ACC112 (cell line): ENCODE measurements at regions not wholly inside any gene's neighbourhood (a gene's known extent, or its start where the extent isn't known, plus 50 kb on each side); places are given as distances from the start of the nearest gene placed in this dataset.

Experiments
- H2AFZ ChIP-seq: fragments of 200-600 bp; sonication (generic); one replicate; pipeline ENCODE4 v1.6.0; 2017; ENCODE audit warnings: antibody characterized with exemption, low read length; ENCODE audit not compliant: unreplicated experiment
- H3K27ac ChIP-seq: fragments of 200-600 bp; sonication (generic); 2 replicates; pipeline ENCODE4 v1.5.1; 2014; ENCODE audit warnings: low read depth, mild to moderate bottlenecking, antibody characterized with exemption, low read length, moderate library complexity
- H3K27me3 ChIP-seq: fragments of 200-600 bp; sonication (generic); 2 replicates; pipeline ENCODE4 v1.6.1; 2014; ENCODE audit warnings: mild to moderate bottlenecking, antibody characterized with exemption, low read length, moderate library complexity, mixed read lengths; ENCODE audit not compliant: insufficient read depth
- H3K36me3 ChIP-seq: fragments of 200-600 bp; sonication (generic); 2 replicates; pipeline ENCODE4 v1.6.1; 2016; ENCODE audit warnings: mild to moderate bottlenecking, antibody characterized with exemption, low read length, moderate library complexity, mixed read lengths; ENCODE audit not compliant: insufficient read depth
- H3K4me1 ChIP-seq: fragments of 200-600 bp; sonication (generic); one replicate; pipeline ENCODE4 v1.6.1; 2016; ENCODE audit warnings: low read length, mixed read lengths; ENCODE audit not compliant: insufficient read depth, unreplicated experiment, control insufficient read depth
- H3K4me3 ChIP-seq: fragments of 200-600 bp; sonication (generic); 2 replicates; pipeline ENCODE4 v1.5.1; 2014; ENCODE audit warnings: mild to moderate bottlenecking, low read depth, low read length
- H3K79me2 ChIP-seq: fragments of 200-600 bp; sonication (generic); one replicate; pipeline ENCODE4 v1.6.0; 2016; ENCODE audit warnings: low read length; ENCODE audit not compliant: control insufficient read depth, unreplicated experiment, insufficient read depth

DNA sequence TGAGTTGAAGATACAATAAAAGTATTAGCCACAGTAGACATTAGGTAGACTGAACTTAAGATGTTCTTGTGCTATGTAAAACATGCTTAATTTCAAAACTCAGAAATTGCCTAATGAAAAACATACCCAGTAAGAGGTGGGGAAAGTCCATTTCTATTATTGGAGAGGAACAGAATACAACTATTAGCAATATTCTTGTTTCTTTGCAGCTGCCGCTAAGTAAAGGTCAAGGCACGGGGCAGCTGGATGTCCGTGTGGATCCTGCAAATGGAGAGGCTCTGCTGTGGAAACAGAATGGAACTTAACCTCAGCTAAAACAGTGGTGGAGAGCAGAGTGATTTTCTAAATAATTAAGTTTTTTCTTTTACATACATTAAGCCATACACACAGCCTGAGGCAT is 139.2 kb upstream of the ARHGAP28 start:
- no peaks in the 10 kb centered on the region for H3K4me1 ChIP-seq
- H3K27me3 ChIP-seq: no peaks in the 10 kb centered on the region
- no peaks in the 10 kb centered on the region for H3K79me2 ChIP-seq
- no peak overlapping the region for H2AFZ ChIP-seq
- H3K36me3 ChIP-seq: no peaks in the 10 kb centered on the region
- no peak overlapping the region for H3K4me3 ChIP-seq
- H3K27ac ChIP-seq: no peak overlapping the region

DNA sequence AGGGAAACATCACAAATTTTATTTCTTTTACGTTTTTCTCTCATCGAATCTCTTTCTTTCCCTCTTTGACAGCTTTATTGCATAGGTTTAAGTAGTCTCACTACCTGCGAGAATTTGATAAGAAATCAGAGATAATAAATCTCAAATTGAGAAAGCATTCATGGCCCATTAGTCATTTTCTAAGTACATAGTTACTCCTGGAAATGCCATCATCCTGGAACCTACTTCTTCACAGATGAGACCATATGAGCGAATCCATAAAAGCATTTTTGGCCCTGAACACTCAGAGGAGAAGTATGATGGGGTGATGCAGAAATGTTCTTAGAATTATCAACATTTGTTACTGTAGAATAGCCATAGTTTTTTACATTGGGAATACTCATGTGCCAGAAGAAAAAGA is 138.0 kb upstream of the ARHGAP28 start:
- Histone ChIP-seq H3K36me3 (no peaks in the 10 kb centered on the region), H3K4me3 (no peak overlapping the region), H3K27me3 (no peaks in the 10 kb centered on the region), H2AFZ (no peak overlapping the region), H3K4me1 (no peaks in the 10 kb centered on the region), H3K79me2 (no peaks in the 10 kb centered on the region), H3K27ac (no peak overlapping the region)

DNA sequence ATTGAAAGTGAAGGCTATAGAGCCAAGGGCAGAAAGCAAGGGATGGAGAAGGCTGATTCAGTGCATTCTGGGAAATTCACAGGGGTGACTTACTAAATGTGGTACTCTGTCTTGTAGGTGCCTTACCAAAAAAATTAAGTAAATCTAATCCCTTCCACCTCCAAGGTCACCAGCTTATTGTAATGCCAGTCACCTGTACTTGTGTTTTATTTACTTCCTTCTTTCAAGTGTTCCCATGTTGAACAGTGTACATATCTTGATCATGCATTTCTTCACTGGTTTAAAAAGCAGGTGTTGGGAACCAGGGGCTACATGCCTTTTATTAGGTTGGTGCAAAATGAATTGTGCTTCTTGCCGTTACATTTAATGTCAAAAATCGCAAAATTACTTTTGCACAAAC is 137.0 kb upstream of the ARHGAP28 start:
- no peaks in the 10 kb centered on the region for H3K79me2 ChIP-seq
- H3K4me3 ChIP-seq: no peak overlapping the region
- H3K36me3 ChIP-seq: no peaks in the 10 kb centered on the region
- no peaks in the 10 kb centered on the region for H3K27me3 ChIP-seq
- no peaks in the 10 kb centered on the region for H3K4me1 ChIP-seq
- H2AFZ ChIP-seq: no peak overlapping the region
- no peak overlapping the region for H3K27ac ChIP-seq

DNA sequence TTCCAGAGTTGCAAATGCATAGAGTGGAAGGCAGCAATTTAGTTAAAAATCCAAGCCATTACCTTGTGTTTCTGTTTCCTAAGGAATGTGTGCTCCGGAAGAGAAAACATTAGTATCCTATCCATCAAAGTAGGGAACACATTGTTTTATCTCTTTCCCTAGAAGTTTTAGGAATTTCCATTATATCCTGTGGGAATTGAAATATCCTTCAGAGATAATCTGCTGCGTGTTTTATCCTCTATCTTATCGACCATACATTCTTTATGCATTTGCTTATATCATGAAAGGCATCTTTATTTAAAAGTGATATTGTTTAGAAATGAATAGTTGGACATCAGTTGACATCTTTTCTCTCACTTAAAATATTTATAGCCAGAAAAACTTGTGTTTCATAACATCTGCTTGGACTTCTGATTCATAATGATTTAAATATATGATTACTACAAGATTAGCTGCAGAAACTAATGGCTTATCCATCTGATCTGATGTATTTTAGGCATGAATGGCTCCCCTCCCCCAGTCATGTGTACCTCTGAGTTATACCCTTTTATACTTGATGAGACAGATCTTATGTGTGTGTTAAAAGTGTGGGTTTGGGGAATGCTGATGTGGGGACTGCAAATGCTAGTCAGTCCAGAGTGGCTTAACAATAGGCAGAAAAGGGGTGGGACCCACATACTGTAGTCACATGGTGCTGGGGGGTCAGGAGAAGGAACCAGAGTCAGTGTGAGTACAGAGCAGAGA is 136.2 kb upstream of the ARHGAP28 start:
- H2AFZ ChIP-seq: no peak overlapping the region
- no peaks in the 10 kb centered on the region for H3K27me3 ChIP-seq
- H3K36me3 ChIP-seq: no peaks in the 10 kb centered on the region
- no peaks in the 10 kb centered on the region for H3K4me1 ChIP-seq
- no peak overlapping the region for H3K27ac ChIP-seq
- H3K79me2 ChIP-seq: no peaks in the 10 kb centered on the region
- no peak overlapping the region for H3K4me3 ChIP-seq

DNA sequence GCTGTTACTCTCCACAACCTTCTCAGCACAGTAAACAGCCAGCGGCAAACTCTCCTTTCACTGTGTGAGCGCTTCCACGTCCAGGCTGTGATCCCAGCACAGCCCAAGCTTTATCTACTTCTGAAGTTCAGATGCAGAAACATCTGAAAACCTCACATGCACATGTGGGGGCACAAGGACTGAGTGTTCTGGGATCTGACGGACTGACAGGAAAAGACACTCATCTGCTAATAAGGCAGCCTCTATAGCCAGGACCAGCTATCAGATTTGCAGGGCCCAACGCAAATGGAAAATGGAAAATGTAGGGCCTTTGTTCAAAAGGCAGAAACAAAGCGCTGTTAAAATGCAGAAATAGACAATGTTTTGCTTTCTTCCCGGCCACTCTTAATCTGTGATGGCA is 133.8 kb upstream of the ARHGAP28 start:
- H3K4me3 ChIP-seq: no peak overlapping the region
- H3K27ac ChIP-seq: no peak overlapping the region
- no peaks in the 10 kb centered on the region for H3K79me2 ChIP-seq
- no peaks in the 10 kb centered on the region for H3K27me3 ChIP-seq
- H2AFZ ChIP-seq: no peak overlapping the region
- H3K36me3 ChIP-seq: no peaks in the 10 kb centered on the region
- H3K4me1 ChIP-seq: no peaks in the 10 kb centered on the region

DNA sequence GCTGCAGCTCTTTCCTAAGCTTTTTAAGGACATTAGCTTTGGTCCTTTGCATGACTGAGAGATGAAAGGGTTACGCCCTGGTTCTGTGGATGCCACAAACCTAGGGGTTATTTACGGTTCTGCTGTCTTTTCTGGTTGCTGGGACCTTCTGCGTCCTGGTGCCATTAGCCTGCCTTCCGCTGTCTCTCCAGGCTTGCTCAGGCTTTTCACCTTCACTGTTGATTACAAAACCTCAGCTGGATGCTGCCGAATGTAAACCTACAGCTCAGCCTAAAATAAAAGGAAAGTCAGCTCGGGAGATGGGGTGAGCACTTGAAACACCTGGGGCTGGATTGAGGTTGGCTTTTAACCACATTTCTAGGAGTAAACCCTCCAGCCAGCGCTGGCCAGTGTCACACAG is 130.9 kb upstream of the ARHGAP28 start:
- Histone ChIP-seq H3K36me3 (no peaks in the 10 kb centered on the region), H2AFZ (no peak overlapping the region), H3K79me2 (no peaks in the 10 kb centered on the region), H3K27ac (no peak overlapping the region), H3K4me3 (no peak overlapping the region), H3K4me1 (peaks cover 6% of the 10 kb centered on the region), H3K27me3 (no peaks in the 10 kb centered on the region)

DNA sequence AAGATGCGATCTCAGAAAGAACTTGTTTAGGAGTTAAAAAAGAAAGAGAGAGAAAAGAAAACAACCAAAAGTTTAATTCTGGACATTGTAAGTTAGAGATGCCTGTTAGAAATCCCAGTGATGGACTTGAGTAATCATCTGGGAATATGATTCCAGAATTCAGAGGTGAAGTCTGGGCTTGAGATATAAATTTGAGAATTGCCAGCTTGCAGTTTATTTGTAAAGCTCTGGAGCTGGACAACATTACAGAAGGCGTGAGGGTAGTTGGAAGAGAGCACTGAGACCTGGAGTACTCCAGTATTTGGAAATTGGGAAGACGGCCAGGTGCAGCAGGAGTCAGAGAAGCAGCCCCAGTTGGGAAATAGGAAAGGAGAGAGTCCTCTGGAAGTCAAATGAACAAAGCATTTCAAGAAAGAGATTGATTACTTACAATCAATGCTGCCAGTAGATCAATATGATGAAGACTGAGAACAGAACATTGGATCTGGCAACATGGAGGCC is 128.8 kb upstream of the ARHGAP28 start:
- no peak overlapping the region for H2AFZ ChIP-seq
- no peaks in the 10 kb centered on the region for H3K36me3 ChIP-seq
- H3K27ac ChIP-seq: no peak overlapping the region
- H3K4me1 ChIP-seq: peaks cover 6% of the 10 kb centered on the region
- no peak overlapping the region for H3K4me3 ChIP-seq
- H3K79me2 ChIP-seq: no peaks in the 10 kb centered on the region
- H3K27me3 ChIP-seq: no peaks in the 10 kb centered on the region

DNA sequence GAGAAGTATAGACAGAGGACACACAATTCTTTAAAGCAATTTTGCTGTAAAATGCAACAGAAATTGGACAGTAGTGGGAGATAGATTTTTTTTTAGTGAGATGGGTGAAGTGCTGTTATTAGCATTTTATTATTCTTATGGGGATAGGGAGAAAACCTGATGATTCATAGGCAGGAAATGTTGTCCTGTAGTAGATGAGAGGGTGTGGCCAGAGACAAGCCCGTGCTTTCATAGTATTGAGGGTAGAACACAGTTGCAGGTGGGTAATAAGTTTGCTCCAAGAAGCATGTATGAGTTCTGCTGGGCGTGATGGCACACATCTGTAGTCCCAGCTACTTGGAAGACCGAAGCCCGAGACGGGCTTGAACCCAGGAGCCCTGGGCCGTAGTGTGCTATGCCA is 128.3 kb upstream of the ARHGAP28 start:
- H3K4me3 ChIP-seq: no peak overlapping the region
- no peaks in the 10 kb centered on the region for H3K36me3 ChIP-seq
- H3K27ac ChIP-seq: no peak overlapping the region
- peaks cover 6% of the 10 kb centered on the region for H3K4me1 ChIP-seq
- no peak overlapping the region for H2AFZ ChIP-seq
- H3K79me2 ChIP-seq: no peaks in the 10 kb centered on the region
- no peaks in the 10 kb centered on the region for H3K27me3 ChIP-seq

DNA sequence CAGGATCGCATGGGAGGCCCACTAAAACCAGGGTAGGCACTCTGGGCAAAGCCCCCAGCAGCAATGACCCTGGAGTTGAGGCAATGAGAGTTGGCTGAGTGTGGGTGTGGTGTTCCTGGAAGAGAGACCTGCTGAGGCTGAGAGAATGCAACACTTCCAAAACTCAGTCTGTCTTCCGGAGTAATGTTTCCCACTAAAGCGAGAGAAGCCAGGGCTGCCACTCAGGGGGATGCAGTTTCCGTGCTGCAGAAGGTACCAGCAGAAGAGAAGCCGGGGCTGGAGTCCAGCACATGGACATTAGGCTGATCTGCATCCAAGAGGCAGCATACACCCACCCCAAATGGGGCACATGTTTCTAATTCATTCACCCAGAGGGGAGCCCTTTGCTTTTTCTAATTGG is 127.2 kb upstream of the ARHGAP28 start:
- no peaks in the 10 kb centered on the region for H3K36me3 ChIP-seq
- no peak overlapping the region for H3K27ac ChIP-seq
- H2AFZ ChIP-seq: no peak overlapping the region
- H3K79me2 ChIP-seq: no peaks in the 10 kb centered on the region
- H3K4me3 ChIP-seq: no peak overlapping the region
- H3K27me3 ChIP-seq: no peaks in the 10 kb centered on the region
- peaks cover 6% of the 10 kb centered on the region for H3K4me1 ChIP-seq

DNA sequence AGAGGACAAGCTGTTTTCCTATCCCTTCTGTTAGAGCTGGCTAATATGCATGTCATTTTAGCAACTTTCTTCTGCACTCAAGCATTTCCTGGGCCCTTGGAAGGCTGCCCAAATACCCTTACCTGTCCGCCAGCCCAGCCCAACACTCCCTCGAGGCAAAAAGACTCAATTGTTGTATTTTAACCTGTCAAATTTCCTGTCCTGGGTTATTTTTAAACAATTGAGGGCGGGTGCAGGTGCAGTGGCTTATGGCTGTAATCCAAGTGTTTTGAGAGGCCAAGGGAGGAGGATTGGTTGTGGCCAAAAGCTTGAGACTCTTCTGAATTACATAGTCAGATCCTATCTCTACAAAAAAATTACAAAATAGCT is 125.0 kb upstream of the ARHGAP28 start:
- no peaks in the 10 kb centered on the region for H3K79me2 ChIP-seq
- no peak overlapping the region for H3K27ac ChIP-seq
- no peaks in the 10 kb centered on the region for H3K27me3 ChIP-seq
- no peaks in the 10 kb centered on the region for H3K36me3 ChIP-seq
- H3K4me3 ChIP-seq: no peak overlapping the region
- H2AFZ ChIP-seq: no peak overlapping the region
- peaks cover 6% of the 10 kb centered on the region for H3K4me1 ChIP-seq

DNA sequence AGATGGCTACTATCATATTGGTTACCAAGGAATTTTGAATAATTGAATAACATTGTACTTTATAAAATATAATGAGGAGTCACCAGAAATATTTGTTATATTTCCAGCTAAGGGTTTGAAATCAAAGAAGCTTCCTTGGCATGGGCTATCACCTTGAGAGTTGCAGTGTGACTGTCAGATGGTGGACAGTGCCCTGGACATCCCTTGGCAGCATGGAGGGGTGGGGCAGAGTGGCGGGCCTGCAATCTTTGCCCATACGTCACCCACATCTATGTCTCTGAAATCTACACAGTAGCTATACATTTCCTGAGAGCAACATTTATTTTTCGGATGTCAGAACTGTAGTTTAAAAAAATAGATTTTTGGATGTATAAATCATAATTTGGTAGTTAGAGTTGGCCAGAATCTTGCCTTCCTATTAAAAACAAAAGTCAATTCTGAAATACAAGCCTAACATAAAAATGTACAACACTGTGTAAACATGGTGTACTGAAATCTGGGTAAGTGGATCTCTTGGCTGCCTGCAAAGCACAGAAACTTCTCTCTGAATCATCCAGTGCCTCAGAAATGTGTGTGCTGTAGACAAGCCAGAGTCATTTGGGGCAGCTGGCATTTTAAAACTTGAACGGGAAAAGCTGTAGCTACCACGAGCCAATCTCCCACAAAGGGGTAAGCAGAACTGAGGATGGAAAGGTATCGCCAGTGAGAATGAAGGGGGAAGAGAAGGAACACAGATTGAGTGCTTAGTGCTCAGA is 124.2 kb upstream of the ARHGAP28 start:
- H3K36me3 ChIP-seq: no peaks in the 10 kb centered on the region

More for the DNA sequence above, 124.2 kb upstream of the ARHGAP28 start:
- H3K4me1 ChIP-seq: peaks cover 6% of the 10 kb centered on the region
- no peaks in the 10 kb centered on the region for H3K79me2 ChIP-seq
- no peak overlapping the region for H3K4me3 ChIP-seq
- no peak overlapping the region for H2AFZ ChIP-seq
- no peak overlapping the region for H3K27ac ChIP-seq
- no peaks in the 10 kb centered on the region for H3K27me3 ChIP-seq
